NK-92 treated with Interleukin-12 subunit alpha and Interleukin-12 subunit beta, amount 100 ng/mL, for 24 hours (cell line): ENCODE measurements at regions not wholly inside any gene's neighbourhood (a gene's known extent, or its start where the extent isn't known, plus 50 kb on each side); places are given as distances from the start of the nearest gene placed in this dataset.
A peak's percentile ranks its signal among the peaks of the same experiment; 100 is the strongest.

Experiments
- DNase-seq: peaks from one replicate; lab custom pipeline; 2025; lab: John Stamatoyannopoulos, UW

DNA sequence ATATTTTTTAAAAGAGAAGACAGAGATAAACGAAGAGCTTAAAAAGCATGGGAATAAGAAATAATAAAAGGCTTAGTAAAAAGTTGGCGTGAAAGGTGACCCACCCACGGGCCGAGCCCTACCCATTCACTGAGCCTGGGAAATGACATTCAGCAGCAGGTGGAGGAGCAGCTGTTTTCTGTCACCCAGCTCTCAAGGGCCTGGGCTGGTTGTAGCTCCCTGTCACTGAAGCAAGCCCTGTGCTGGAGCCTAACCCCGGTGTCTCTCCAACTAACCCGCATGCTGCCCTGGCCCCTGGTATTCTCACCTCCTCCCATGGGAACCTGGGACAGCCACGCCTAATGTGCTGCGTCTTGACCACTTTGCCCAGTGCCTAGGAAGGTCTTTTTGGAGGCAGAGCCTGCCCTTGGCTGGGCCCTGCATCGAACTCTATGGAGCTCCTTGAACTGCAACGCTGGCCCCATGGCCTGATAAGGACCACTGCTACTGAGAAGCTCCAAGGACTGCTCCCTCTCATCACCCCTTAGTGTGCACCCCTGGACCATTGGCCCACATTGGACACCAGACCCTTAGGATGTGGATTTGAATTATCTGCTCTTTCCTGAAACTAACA is 68.8 kb upstream of the IYD start:
- no peak for DNase-seq

- peak; percentile 28 for DNase-seq
These were observed 66.8 kb upstream of the IYD start for GRCh38 chr6:150301846-150302519.

- DNase-seq, result no peak
These were observed 66.2 kb upstream of the IYD start for GRCh38 chr6:150302520-150303176.

DNA sequence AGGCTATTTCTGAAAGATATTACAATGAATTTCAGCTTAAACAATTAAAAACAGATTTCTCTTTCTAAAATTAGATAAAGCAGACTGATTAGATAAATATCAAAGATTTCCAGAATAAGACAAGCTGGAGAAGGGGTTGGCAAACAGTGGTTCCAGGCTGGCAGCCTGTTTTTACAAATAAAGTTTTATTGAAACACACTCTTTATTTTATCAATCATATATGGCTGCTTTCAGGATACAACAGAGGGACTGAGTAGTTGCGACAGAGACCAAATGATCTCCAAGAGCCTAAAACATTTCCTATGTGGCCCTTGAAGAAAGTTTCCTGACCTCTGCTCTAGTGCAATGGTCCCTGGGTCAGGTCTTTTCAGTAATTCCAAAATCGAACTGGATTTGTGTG is 65.6 kb upstream of the IYD start:
- DNase-seq, result no peak

DNA sequence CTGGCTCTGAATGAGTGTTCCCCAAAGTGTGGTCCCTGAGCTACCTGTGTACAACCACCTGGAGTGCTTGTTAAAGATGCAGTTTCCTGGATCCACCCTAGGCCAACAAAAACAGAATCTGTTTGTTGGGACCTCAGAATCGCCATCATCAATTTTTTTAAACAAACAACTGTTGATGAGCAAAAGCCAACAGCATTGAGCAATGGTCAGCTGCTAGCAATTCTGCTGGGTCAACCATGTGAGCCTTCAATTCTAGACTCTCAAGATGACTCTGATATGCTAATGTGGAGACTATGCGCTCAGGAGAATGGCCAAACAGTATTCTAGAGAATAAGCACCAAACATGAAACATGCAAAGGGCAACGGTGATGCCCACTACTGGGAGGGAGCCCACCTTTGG is 64.4 kb upstream of the IYD start:
- no peak for DNase-seq

GRCh38 chr6:150306290-150306689 is 62.5 kb upstream of the IYD start:
- no peak for DNase-seq

GRCh38 chr6:150307520-150307919 is 61.3 kb upstream of the IYD start:
- no peak for DNase-seq

DNA sequence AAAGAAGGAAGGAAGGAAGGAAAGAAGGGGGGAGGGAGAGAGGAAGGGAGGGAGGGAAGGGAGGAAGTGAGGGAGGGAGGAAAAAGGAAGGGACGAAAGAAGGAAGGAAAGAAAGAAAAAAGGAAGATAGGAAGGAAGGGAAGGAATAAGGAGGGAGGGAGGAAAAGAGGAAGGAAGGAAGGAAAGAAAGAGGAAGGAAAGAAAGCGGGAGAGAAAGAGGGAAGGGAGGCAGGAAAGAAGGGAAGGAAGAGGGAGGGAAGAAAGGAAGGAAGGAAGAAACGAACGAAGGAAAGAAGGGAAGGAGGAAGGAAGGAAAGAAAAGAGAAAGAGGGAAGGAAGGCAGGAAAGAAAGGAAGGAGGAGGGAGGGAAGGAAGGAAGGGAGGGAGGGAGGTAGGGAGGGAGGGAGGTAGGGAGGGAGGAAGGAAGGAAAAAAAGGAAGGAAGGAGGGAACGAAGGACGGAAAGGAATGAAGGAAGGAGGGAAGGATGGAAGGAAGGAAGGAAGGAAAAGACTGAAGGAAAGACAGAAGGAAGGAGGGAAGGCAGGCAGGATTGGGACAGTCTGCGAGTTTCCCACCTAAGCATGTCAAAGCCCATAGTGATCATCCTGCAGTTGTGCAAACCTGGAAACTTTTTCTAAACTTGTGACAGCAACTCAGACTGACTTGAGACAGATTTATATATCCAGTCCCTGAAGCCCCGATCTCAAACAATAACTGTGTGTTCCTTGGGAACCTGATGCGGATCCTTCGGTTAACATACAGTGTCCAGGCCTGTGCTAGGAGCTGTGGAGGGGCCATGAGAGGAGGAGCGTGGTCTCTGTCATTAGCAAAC is 59.8 kb upstream of the IYD start:
- no peak for DNase-seq

- peak; percentile 20 for DNase-seq
These were observed 58.3 kb upstream of the IYD start for GRCh38 chr6:150310539-150310938.

- peak; percentile 47 for DNase-seq
These were observed 57.5 kb upstream of the IYD start for GRCh38 chr6:150311149-150311944.

DNA sequence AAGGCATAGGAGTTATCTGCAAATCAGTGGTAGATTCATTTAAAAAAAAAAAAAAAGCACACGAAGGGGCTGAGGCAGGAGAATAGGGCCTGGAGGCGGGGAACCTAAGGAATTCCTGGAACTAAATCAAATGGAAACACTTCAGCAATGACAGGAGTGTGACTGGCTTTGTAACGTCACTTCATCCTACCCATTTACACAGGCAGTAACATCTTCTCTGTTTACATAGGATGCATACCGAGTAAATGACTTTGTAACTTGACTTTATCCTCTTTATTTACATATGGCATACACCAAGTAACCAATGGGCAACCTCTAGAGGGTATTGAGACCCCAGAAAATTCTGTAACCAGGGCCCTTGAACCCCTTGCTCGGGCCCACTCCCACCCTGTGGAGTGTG is 56.4 kb upstream of the IYD start:
- no peak for DNase-seq

DNA sequence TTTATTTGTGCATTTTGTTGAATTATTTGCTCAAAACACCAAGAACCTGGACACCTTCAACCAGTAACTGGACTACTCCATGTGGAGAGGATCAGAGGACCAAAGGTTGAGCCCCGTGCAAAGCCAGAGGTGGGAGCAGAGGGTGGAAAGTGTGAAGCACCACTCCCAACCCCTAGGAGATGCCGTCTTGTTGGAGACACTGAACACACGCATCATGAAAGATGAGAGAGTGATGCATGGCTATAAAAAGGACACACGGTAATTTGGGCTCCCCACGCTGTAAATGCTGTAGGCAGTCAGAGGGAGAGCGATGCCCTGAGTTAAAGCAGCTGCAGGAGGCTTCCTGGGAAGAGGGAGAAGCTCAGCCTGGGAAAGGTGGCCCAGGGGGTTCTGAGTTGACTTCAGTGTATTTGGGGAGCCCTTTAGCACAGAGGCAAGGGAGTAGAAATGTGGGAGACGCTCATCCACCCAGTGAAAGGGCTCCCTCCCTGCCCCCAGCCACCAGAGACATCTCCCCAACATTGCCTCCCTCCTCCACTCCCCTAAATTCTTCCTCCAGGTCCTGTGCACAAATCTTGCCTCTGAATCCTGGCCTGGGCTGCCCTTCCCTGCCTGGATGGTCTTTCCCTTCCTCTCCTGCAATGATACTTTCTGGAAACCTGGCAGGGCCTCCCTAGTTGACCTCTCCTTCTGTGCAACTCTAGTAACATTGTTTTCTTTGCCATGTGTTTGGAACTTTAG is 55.8 kb upstream of the IYD start:
- no peak for DNase-seq

DNA sequence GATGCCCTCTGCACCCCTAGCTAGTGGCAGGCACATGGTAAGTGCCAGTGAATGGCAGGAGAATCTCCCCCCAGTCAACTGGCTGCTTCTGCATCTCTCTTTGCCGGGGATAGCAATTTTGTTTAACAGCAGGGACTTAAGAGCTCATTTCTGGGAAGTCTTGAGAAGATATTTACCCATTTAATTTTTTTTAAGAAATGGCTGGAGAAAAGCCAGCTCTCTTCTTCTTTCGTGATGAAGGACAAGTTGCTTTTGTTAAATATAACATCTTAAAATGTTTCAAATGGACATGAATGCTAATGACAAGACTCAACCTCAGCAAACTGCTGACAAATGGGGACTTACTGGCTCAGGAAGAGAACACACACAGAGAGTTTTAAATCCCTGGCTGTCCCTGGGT is 55.0 kb upstream of the IYD start:
- no peak for DNase-seq

DNA sequence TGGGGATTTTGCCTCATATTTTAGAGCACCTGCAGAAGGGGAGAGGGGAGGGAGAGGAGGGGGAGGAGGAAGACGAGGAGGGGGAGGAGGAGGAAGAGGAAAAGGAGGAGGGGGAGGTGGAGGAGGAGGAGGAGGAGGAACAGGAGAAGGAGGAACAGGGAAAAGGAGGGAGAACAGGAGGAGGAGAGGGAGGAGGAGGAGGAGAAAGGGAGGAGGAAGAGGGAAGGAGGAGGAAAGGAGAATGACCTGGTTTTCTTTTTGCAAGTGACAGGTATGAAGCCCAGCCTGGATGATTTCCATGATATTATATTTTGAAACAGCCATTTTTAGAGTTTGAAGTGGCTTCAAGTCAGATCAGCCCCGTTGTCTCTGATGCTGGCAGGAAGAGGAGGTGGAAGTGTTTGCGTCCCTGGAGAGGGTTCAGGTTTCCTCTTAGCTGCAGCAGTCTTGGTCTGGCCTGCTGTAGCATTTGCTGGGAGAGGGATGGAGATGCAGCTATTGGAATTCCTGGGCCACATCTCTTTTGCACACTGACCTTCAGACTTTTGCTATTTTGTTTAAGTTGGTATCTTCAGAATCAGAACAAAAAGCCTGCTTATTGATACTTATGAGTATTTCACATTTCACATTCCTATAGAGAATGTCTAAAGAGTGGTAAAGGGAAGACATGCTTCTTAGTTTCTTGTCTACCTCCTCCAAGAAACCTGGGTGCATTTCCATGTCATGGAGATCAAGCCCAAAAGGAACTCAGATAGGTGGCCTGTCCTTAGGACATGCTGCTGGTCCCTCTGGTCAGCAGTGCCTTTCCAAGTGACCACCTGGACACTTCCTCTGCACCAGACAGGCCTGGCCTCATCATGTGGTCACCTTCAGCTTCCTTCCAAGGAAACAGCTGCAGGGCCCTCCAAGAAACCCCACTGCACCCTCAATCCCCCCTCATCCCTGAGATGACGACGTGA is 54.3 kb upstream of the IYD start:
- DNase-seq, result no peak

DNA sequence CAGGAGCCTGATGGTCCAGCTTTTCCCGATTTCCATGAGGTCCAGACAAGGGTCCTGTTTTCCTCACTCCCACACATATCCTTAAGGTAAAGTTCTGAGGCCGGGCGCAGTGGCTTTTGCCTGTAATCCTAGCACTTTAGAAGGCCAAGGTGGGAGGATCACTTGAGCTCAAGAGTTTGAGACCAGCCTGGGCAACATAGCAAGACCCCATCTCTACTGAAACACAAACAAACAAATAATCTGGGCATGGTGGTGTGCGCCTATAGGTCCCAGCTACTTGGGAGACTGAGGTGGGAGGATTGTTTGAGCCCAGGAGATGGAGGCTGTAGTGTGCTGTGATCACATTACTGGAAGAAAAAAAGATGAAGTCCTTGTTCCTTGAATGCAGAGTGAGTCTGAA is 53.2 kb upstream of the IYD start:
- DNase-seq, result no peak

DNA sequence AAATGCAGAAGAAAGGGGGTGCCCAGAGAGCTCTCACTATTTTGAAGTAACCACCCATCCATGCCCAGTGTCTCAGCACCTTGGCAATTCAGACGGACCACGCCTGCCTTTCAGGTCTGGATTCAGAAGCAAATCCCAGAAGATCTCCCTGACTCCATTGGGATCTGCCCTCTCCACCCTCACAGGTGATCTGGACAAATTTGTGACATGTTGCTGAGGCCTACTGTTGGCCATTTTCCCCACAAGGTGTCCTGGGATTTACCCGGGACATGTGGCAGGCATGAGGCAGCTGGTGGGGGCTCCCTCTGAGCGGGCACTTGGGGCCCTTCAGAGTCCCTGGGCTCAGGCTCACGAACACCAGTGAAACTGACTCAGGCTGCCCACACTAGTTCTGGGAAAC is 51.9 kb upstream of the IYD start:
- DNase-seq, result no peak
